ENCODE measurements at regions not wholly inside any gene's neighbourhood (a gene's known extent, or its start where the extent isn't known, plus 50 kb on each side); places are given as distances from the start of the nearest gene placed in this dataset.

DNA sequence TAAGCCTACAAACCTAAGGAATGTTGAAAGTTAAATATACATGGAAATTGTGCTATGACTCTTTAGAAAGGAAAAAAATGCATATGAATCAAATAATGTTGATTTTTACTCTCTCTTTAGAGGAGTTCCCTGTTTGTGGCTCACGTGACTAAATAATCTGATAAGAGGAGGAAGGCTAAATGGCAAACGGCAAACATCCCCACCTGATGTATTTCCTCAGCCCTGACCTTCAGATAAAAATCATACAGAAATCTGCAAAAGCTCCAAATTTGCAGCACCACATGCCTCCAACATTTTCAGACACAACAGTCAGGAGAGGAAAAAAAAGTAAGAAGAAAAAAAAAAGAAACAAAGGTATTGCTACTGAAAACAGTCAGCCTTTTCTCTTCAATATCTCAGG lies 423.0 kb upstream of the PSMD7 start:
- Histone ChIP-seq H3K27me3 (ENCODE audit: insufficient read depth, low read length) (no peaks in the 10 kb centered on the region), H3K27ac (ENCODE audit: low read length) (no peak overlapping the region), H3K9ac (ENCODE audit: low read depth, low read length) (no peak overlapping the region), H3K36me3 (ENCODE audit: insufficient read depth, low read depth, low read length) (no peaks in the 10 kb centered on the region), H3K4me3 (ENCODE audit: low read length) (no peak overlapping the region), H3K9me3 (ENCODE audit: insufficient read depth, low read depth, low read length) (no peaks in the 10 kb centered on the region), H3K4me1 (ENCODE audit: insufficient read depth, low read length) (peaks cover 3% of the 10 kb centered on the region; the same call in 1 of the 2 replicates)

DNA sequence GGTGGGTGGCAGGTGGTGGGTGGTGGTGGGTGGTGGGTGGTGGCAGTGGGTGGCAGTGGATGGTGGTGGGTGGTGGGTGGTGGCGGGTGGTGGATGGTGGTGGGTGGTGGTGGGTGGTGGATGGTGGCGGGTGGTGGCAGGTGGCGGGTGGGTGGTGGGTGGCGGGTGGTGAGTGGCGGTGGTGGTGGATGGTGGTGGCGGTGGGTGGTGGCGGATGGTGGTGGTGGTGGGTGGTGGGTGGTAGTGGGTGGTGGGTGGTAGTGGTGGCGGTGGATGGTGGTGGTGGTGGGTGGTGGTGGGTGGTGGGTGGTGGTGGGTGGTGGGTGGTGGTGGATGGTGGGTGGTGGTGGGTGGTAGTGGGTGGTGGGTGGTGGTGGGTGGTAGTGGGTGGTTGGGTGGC lies 423.8 kb upstream of the PSMD7 start:
- no peaks in the 10 kb centered on the region for H3K36me3 ChIP-seq (ENCODE audit: insufficient read depth, low read depth, low read length)
- H3K9ac ChIP-seq (ENCODE audit: low read depth, low read length) = no peak overlapping the region
- H3K4me1 ChIP-seq (ENCODE audit: insufficient read depth, low read length) = peaks cover 3% of the 10 kb centered on the region; the same call in 1 of the 2 replicates
- no peaks in the 10 kb centered on the region for H3K27me3 ChIP-seq (ENCODE audit: insufficient read depth, low read length)
- no peaks in the 10 kb centered on the region for H3K9me3 ChIP-seq (ENCODE audit: insufficient read depth, low read depth, low read length)
- H3K27ac ChIP-seq (ENCODE audit: low read length) = no peak overlapping the region
- no peak overlapping the region for H3K4me3 ChIP-seq (ENCODE audit: low read length)

DNA sequence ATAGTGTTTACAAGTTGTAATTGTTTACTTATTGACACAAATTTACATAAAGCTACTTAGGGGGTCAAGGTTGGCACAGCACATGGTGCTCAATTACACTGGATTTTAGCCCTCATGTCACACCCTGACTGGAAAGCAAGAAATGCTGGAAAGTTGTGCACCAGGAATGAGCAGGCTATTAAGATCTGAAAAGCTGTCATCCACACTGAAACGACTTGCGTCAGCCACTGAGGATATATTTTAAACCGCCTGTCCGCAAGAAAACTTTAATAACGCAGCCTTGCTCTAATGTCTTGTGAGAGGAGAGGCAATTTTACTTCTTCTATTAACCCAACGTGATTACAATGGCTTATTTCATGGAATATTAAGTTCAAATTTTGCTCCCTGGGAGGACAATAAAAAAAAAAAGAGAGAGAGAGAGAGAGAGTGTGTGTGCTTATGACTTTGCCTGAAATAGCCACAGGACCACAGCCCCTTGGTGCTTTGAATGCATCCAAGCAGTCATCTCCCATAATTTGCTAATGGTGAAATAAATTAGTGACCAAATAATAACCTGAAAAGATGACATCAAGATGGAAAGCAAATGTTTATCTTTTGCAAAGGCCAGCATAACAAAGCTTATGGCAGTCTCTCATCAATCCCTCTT lies 425.4 kb upstream of the PSMD7 start:
- H3K9ac ChIP-seq (ENCODE audit: low read depth, low read length) = no peak overlapping the region
- no peak overlapping the region for H3K4me3 ChIP-seq (ENCODE audit: low read length)
- no peaks in the 10 kb centered on the region for H3K9me3 ChIP-seq (ENCODE audit: insufficient read depth, low read depth, low read length)
- H3K4me1 ChIP-seq (ENCODE audit: insufficient read depth, low read length) = no peaks in the 10 kb centered on the region; the same call in 1 of the 2 replicates
- no peaks in the 10 kb centered on the region for H3K36me3 ChIP-seq (ENCODE audit: insufficient read depth, low read depth, low read length)
- no peaks in the 10 kb centered on the region for H3K27me3 ChIP-seq (ENCODE audit: insufficient read depth, low read length)
- H3K27ac ChIP-seq (ENCODE audit: low read length) = no peak overlapping the region

DNA sequence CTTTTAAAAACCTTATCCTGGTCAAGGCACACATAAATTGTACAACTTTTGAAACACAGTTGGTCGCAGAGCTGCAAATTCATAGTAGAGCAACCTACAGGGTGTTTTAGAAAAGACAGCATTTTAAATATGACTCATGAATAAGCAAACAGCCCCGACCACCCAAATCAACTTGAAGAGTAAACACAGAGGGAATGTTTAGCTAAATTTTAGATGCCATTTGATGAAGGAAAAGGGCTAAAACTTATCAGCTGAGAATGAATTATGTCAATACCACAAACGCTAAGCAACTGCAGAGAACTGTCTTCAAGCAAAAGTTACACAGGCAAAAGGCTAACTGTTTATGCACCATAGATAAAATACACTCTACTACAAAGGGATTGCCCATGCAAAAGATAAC lies 427.5 kb upstream of the PSMD7 start:
- Histone ChIP-seq H3K9ac (ENCODE audit: low read depth, low read length) (no peak overlapping the region), H3K9me3 (ENCODE audit: insufficient read depth, low read depth, low read length) (no peaks in the 10 kb centered on the region), H3K4me1 (ENCODE audit: insufficient read depth, low read length) (no peaks in the 10 kb centered on the region), H3K27ac (ENCODE audit: low read length) (no peak overlapping the region), H3K27me3 (ENCODE audit: insufficient read depth, low read length) (no peaks in the 10 kb centered on the region), H3K36me3 (ENCODE audit: insufficient read depth, low read depth, low read length) (no peaks in the 10 kb centered on the region), H3K4me3 (ENCODE audit: low read length) (no peak overlapping the region)

DNA sequence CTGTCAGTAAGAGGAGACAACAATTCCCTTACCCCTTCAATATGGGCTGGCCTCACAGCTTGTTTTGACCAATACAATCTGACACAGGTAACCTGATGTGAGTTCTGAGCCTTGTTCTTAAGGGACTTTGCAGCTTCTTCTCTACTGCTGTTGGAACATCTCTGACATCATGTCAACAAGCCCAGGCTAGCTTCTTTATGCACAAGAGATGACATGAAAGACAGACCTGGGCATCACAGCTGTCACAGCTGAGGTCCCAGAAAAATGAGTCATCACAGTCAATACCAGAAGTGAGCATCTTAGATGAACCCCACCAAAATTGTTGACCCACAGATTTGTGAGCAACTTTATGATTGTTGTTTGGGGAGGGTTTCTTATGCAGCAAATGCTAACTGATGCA lies 431.7 kb upstream of the PSMD7 start:
- Histone ChIP-seq H3K36me3 (ENCODE audit: insufficient read depth, low read depth, low read length) (no peaks in the 10 kb centered on the region), H3K9ac (ENCODE audit: low read depth, low read length) (no peak overlapping the region), H3K4me1 (ENCODE audit: insufficient read depth, low read length) (peaks cover 2% of the 10 kb centered on the region; the same call in 1 of the 2 replicates), H3K9me3 (ENCODE audit: insufficient read depth, low read depth, low read length) (no peaks in the 10 kb centered on the region), H3K27ac (ENCODE audit: low read length) (no peak overlapping the region), H3K27me3 (ENCODE audit: insufficient read depth, low read length) (no peaks in the 10 kb centered on the region), H3K4me3 (ENCODE audit: low read length) (no peak overlapping the region)

DNA sequence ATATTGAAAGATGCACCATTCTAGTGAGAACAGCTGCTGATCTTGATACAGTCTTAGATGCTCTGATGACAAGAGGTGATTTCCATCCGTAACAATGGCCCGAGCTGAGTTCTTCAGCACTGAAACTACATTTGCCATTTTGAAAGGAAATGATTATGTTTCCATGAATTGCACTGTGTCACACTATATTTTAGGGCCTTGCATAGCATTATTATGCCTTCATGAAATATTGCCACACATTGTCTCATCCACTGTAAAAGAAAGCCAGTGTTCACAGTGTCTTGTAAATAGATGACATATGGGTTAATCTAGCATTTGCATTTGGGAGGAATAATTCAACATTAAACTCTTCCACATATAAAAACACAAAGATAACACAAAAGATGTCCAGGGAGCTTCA lies 438.3 kb upstream of the PSMD7 start:
- peaks cover 4% of the 10 kb centered on the region; the same call in 1 of the 2 replicates for H3K9me3 ChIP-seq (ENCODE audit: insufficient read depth, low read depth, low read length)
- H3K27me3 ChIP-seq (ENCODE audit: insufficient read depth, low read length) = no peaks in the 10 kb centered on the region
- no peak overlapping the region for H3K4me3 ChIP-seq (ENCODE audit: low read length)
- H3K4me1 ChIP-seq (ENCODE audit: insufficient read depth, low read length) = peaks cover 7% of the 10 kb centered on the region; the same call in 1 of the 2 replicates
- no peak overlapping the region for H3K9ac ChIP-seq (ENCODE audit: low read depth, low read length)
- no peak overlapping the region for H3K27ac ChIP-seq (ENCODE audit: low read length)
- H3K36me3 ChIP-seq (ENCODE audit: insufficient read depth, low read depth, low read length) = no peaks in the 10 kb centered on the region

DNA sequence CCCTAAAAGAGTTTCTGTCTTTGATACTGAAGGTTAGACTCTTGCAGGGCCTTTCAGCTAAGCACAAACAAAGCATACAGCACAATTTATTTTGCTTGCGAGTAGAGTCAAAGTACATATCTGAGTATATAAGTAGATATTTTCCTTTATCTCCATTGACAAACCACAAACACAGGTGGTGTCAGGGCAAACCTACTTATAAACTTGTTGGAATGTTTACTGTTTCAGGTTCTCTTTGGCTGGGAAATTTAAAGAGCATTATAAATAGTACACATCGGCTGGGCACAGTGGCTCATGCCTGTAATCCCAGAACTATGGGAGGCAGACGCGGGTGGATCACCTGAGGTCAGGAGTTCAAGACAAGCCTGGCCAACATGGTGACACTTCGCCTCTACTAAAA lies 442.6 kb upstream of the PSMD7 start:
- H3K27ac ChIP-seq (ENCODE audit: low read length) = no peak overlapping the region
- H3K4me3 ChIP-seq (ENCODE audit: low read length) = no peak overlapping the region
- no peaks in the 10 kb centered on the region for H3K4me1 ChIP-seq (ENCODE audit: insufficient read depth, low read length)
- H3K27me3 ChIP-seq (ENCODE audit: insufficient read depth, low read length) = no peaks in the 10 kb centered on the region
- no peak overlapping the region for H3K9ac ChIP-seq (ENCODE audit: low read depth, low read length)
- H3K36me3 ChIP-seq (ENCODE audit: insufficient read depth, low read depth, low read length) = no peaks in the 10 kb centered on the region
- peaks cover 4% of the 10 kb centered on the region; the same call in 1 of the 2 replicates for H3K9me3 ChIP-seq (ENCODE audit: insufficient read depth, low read depth, low read length)

DNA sequence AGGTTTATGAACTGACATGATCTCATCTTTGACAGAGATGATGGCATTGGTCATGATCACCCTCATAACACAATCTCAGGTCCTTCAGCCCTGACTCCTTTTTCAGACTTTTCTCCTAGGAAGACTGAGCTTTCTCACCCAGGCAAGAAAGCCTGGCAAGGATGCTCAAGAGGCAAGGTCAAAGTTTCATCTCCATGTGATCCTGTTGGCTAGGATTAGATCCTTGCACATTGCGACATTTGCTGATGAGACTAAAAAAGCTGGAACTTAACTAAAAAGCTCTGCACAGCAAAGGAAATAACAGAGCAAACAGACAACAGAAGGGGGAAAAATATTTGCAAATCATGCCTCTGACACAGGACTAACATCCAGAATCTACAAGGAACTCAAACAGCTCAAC lies 444.1 kb upstream of the PSMD7 start:
- Histone ChIP-seq H3K27me3 (ENCODE audit: insufficient read depth, low read length) (no peaks in the 10 kb centered on the region), H3K4me3 (ENCODE audit: low read length) (no peak overlapping the region), H3K9ac (ENCODE audit: low read depth, low read length) (no peak overlapping the region), H3K9me3 (ENCODE audit: insufficient read depth, low read depth, low read length) (peaks cover 4% of the 10 kb centered on the region; the same call in 1 of the 2 replicates), H3K4me1 (ENCODE audit: insufficient read depth, low read length) (no peaks in the 10 kb centered on the region), H3K27ac (ENCODE audit: low read length) (no peak overlapping the region), H3K36me3 (ENCODE audit: insufficient read depth, low read depth, low read length) (no peaks in the 10 kb centered on the region)

DNA sequence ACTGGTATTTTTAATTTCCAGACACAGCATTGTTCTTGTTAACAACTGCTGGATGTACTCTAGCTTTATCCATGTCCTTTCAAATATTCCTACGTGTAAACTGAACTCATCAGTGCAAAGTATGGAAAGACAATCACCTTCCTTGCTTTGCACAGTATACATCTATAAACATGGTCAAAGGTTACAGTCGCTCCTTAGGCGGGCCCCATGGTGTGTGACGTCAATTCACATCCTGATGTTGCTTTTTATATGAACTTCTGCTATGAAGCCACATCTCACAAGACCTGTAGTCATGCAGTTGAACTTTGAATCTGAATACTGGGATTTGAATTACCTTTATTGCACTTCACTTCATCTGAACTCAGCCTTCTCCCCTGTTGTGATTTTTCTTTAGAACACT lies 447.6 kb upstream of the PSMD7 start:
- H3K27me3 ChIP-seq (ENCODE audit: insufficient read depth, low read length) = no peaks in the 10 kb centered on the region
- H3K4me1 ChIP-seq (ENCODE audit: insufficient read depth, low read length) = no peaks in the 10 kb centered on the region
- H3K27ac ChIP-seq (ENCODE audit: low read length) = no peak overlapping the region
- no peaks in the 10 kb centered on the region for H3K36me3 ChIP-seq (ENCODE audit: insufficient read depth, low read depth, low read length)
- no peak overlapping the region for H3K9ac ChIP-seq (ENCODE audit: low read depth, low read length)
- H3K9me3 ChIP-seq (ENCODE audit: insufficient read depth, low read depth, low read length) = no peaks in the 10 kb centered on the region
- H3K4me3 ChIP-seq (ENCODE audit: low read length) = no peak overlapping the region

DNA sequence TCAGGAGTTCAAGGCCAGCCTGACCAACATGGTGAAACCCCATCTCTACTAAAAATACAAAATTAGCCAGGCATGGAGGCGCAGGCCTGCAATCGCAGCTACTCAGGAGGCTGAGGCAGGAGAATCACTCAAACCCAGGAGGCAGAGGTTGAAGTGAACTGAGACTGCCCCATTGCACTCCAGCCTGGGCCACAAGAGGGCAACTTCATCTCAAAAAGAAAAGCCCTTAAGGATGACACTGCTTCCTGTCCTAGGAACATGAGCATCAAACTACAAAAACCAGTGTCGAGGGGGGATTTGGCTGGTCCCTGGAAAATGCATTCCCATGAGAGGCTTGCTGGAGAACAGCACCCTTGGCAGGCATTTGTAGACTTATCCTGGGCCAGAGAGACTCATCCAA lies 449.5 kb upstream of the PSMD7 start:
- H3K27ac ChIP-seq (ENCODE audit: low read length) = no peak overlapping the region
- no peaks in the 10 kb centered on the region for H3K36me3 ChIP-seq (ENCODE audit: insufficient read depth, low read depth, low read length)
- no peak overlapping the region for H3K9ac ChIP-seq (ENCODE audit: low read depth, low read length)
- H3K9me3 ChIP-seq (ENCODE audit: insufficient read depth, low read depth, low read length) = no peaks in the 10 kb centered on the region
- H3K4me1 ChIP-seq (ENCODE audit: insufficient read depth, low read length) = no peaks in the 10 kb centered on the region
- no peak overlapping the region for H3K4me3 ChIP-seq (ENCODE audit: low read length)
- no peaks in the 10 kb centered on the region for H3K27me3 ChIP-seq (ENCODE audit: insufficient read depth, low read length)

DNA sequence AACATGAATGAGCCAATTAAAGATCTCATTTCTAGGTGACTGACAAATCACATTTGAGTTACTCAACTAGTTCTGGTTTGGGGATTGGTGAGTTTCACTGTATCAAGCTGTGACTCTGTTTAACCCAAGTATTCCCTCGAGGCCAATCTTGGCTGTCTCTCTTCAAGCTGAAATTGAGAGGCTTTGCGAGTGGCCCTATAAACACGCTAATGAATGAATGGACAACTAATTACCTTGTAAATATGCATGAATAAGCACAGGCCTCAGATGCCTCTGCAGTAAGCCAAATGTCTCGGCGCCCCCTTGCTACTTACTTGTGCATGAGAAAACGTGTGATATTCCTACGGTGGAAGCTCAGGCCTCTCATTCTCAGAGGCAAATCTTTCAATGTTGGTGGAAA lies 450.3 kb upstream of the PSMD7 start:
- Histone ChIP-seq H3K27me3 (ENCODE audit: insufficient read depth, low read length) (no peaks in the 10 kb centered on the region), H3K9me3 (ENCODE audit: insufficient read depth, low read depth, low read length) (no peaks in the 10 kb centered on the region), H3K4me3 (ENCODE audit: low read length) (no peak overlapping the region), H3K27ac (ENCODE audit: low read length) (no peak overlapping the region), H3K4me1 (ENCODE audit: insufficient read depth, low read length) (no peaks in the 10 kb centered on the region), H3K36me3 (ENCODE audit: insufficient read depth, low read depth, low read length) (no peaks in the 10 kb centered on the region), H3K9ac (ENCODE audit: low read depth, low read length) (no peak overlapping the region)

DNA sequence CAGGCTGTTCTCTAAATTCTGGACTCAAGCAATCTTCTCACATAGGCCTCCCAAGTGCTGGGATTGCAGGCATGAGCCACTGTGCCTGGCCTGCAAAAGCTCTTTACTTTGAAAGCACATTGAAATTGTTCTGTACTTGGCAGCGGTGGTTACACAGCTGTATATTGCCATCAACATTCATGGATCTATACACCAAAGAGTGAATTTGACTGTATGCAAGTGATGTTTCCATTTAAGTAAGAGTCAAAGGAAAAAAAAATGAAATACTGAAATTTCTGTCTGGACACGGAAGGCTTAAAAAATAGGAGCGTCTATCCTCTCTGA lies 450.6 kb upstream of the PSMD7 start:
- Histone ChIP-seq H3K4me3 (ENCODE audit: low read length) (no peak overlapping the region), H3K27ac (ENCODE audit: low read length) (no peak overlapping the region), H3K4me1 (ENCODE audit: insufficient read depth, low read length) (no peaks in the 10 kb centered on the region), H3K9me3 (ENCODE audit: insufficient read depth, low read depth, low read length) (no peaks in the 10 kb centered on the region), H3K27me3 (ENCODE audit: insufficient read depth, low read length) (no peaks in the 10 kb centered on the region), H3K36me3 (ENCODE audit: insufficient read depth, low read depth, low read length) (no peaks in the 10 kb centered on the region), H3K9ac (ENCODE audit: low read depth, low read length) (no peak overlapping the region)

All from iPS-20b (cell line).